ENCODE measurements at regions not wholly inside any gene's neighbourhood (a gene's known extent, or its start where the extent isn't known, plus 50 kb on each side); places are given as distances from the start of the nearest gene placed in this dataset.

- TF ChIP-seq CTCF (IDR thresholded peaks at IDR 0.05; ENCODE audit: poor library complexity, severe bottlenecking) (no peak), TAF1 (IDR thresholded peaks at IDR 0.05; ENCODE audit: low read depth) (no peak), RAD21 (conservative IDR thresholded peaks at IDR 0.05) (no peak), REST (IDR thresholded peaks at IDR 0.05; ENCODE audit: borderline replicate concordance) (no peak), EZH2 (IDR thresholded peaks at IDR 0.05; ENCODE audit: borderline replicate concordance, insufficient read depth, low read length, poor library complexity, severe bottlenecking) (no peak), POLR2AphosphoS5 (IDR thresholded peaks at IDR 0.05) (no peak)
These were observed 186.2 kb downstream of the RHOU start for GRCh38 chr1:228921481-228921880.
